GM23338 (cell line): ENCODE measurements at regions not wholly inside any gene's neighbourhood (a gene's known extent, or its start where the extent isn't known, plus 50 kb on each side); places are given as distances from the start of the nearest gene placed in this dataset.

ENCODE experiments used
- ATAC-seq: fragments of 200-7000 bp; cut with Tn5 transposase; 3 replicates; pipeline ENCODE4 v1.9.1; 2020
- DNase-seq: peaks from one replicate; pipeline ENCODE4 v3.0.0-alpha.2; 2015; ENCODE audit warnings: low spot score
- H2AFZ ChIP-seq: fragments of 200-600 bp; sonication (generic); 2 replicates; pipeline ENCODE4 v1.8.0; 2016; ENCODE audit warnings: antibody characterized with exemption, mild to moderate bottlenecking, moderate library complexity
- H3F3A ChIP-seq: fragments of 200-600 bp; sonication (generic); replicated peaks from 2 replicates; pipeline ENCODE4 v1.8.0; 2017; ENCODE audit warnings: antibody characterized with exemption, mixed run types, low read depth
- H3K27ac ChIP-seq: fragments of 200-600 bp; sonication (generic); 2 replicates; pipeline ENCODE4 v1.6.1; 2016; ENCODE audit warnings: low read depth
- H3K27me3 ChIP-seq: fragments of 200-600 bp; sonication (generic); 2 replicates; pipeline ENCODE4 v1.8.0; 2016; ENCODE audit warnings: mild to moderate bottlenecking, mixed run types, moderate library complexity; ENCODE audit not compliant: insufficient read depth
- H3K36me3 ChIP-seq: fragments of 200-600 bp; sonication (generic); 2 replicates; pipeline ENCODE4 v1.8.0; 2016; ENCODE audit warnings: mild to moderate bottlenecking; ENCODE audit not compliant: insufficient read depth
- H3K4me1 ChIP-seq: fragments of 200-600 bp; sonication (generic); 2 replicates; pipeline ENCODE4 v1.8.0; 2016; ENCODE audit warnings: mild to moderate bottlenecking, moderate library complexity; ENCODE audit not compliant: insufficient read depth
- H3K4me2 ChIP-seq: fragments of 200-600 bp; sonication (generic); 2 replicates; pipeline ENCODE4 v1.7.1; 2017; ENCODE audit warnings: mixed run types
- H3K4me3 ChIP-seq: fragments of 200-600 bp; sonication (generic); 2 replicates; pipeline ENCODE4 v1.6.1; 2016; ENCODE audit warnings: mixed run types
- H3K79me2 ChIP-seq: fragments of 200-600 bp; sonication (generic); replicated peaks from 2 replicates; pipeline ENCODE4 v1.8.0; 2017; ENCODE audit warnings: mild to moderate bottlenecking; ENCODE audit not compliant: insufficient read depth
- H3K9me2 ChIP-seq: fragments of 200-600 bp; sonication (generic); 2 replicates; pipeline ENCODE4 v1.8.0; 2017; ENCODE audit not compliant: insufficient read depth
- H4K20me1 ChIP-seq: fragments of 200-600 bp; sonication (generic); replicated peaks from 2 replicates; pipeline ENCODE4 v1.8.0; 2017; ENCODE audit warnings: mild to moderate bottlenecking; ENCODE audit not compliant: insufficient read depth
- H3K27ac Mint-ChIP-seq: 2 replicates; pipeline ENCODE4 v1.8.0; 2020; ENCODE audit warnings: inconsistent platforms, mild to moderate bottlenecking, moderate library complexity, mixed read lengths
- H3K27me3 Mint-ChIP-seq: 3 replicates; pipeline ENCODE4 v1.8.0; 2022; ENCODE audit warnings: low read depth, mild to moderate bottlenecking, moderate library complexity, mixed read lengths, inconsistent platforms; ENCODE audit not compliant: insufficient read depth, poor library complexity
- H3K36me3 Mint-ChIP-seq: 3 replicates; pipeline ENCODE4 v1.8.0; 2021; ENCODE audit warnings: low read depth, mild to moderate bottlenecking, inconsistent platforms, moderate library complexity, mixed read lengths
- H3K4me1 Mint-ChIP-seq: 3 replicates; pipeline ENCODE4 v1.8.0; 2020; ENCODE audit warnings: mild to moderate bottlenecking, inconsistent platforms, mixed read lengths
- H3K4me3 Mint-ChIP-seq: 3 replicates; pipeline ENCODE4 v1.8.0; 2021; ENCODE audit warnings: moderate library complexity, mild to moderate bottlenecking, inconsistent platforms, mixed read lengths
- H3K9me3 Mint-ChIP-seq: 3 replicates; pipeline ENCODE4 v1.8.0; 2020; ENCODE audit warnings: moderate library complexity, mild to moderate bottlenecking, inconsistent platforms, mixed read lengths
- CREB1 ChIP-seq: fragments of 250-450 bp; sonication (Bioruptor Pico); IDR thresholded peaks from 2 replicates; pipeline ENCODE4 v1.5.0; 2020; ENCODE audit warnings: low read depth, mild to moderate bottlenecking, moderate library complexity
- EZH2 ChIP-seq: fragments of 200-600 bp; sonication (generic); IDR thresholded peaks from one replicate; pipeline ENCODE4 v1.8.0; 2017; ENCODE audit warnings: antibody characterized with exemption, mild to moderate bottlenecking, low read depth; ENCODE audit not compliant: unreplicated experiment
- EZH2phosphoT487 ChIP-seq: fragments of 200-600 bp; sonication (generic); IDR thresholded peaks from one replicate; pipeline ENCODE4 v1.8.1; 2018; ENCODE audit warnings: antibody characterized with exemption; ENCODE audit not compliant: unreplicated experiment
- JUNB ChIP-seq: IDR thresholded peaks from one replicate; pipeline ENCODE4 v1.6.1; 2016; ENCODE audit warnings: antibody characterized with exemption; ENCODE audit not compliant: unreplicated experiment
- NANOG ChIP-seq: IDR thresholded peaks from 2 replicates; pipeline ENCODE4 v1.6.1; 2016; ENCODE audit warnings: antibody characterized with exemption, borderline replicate concordance
- POLR2AphosphoS5 ChIP-seq: IDR thresholded peaks from 2 replicates; pipeline ENCODE4 v1.6.1; 2016; ENCODE audit warnings: antibody characterized with exemption, low read depth
- STAT1 ChIP-seq: IDR thresholded peaks from one replicate; pipeline ENCODE4 v1.6.1; 2016; ENCODE audit warnings: antibody characterized with exemption; ENCODE audit not compliant: unreplicated experiment
- ZNF114 ChIP-seq: fragments of 250-450 bp; sonication (Bioruptor Pico); IDR thresholded peaks from 2 replicates; pipeline ENCODE4 v1.5.0; 2020; ENCODE audit warnings: mild to moderate bottlenecking, moderate library complexity
- ZNF331 ChIP-seq: fragments of 250-450 bp; sonication (Bioruptor Pico); IDR thresholded peaks from 2 replicates; pipeline ENCODE4 v1.5.0; 2020; ENCODE audit warnings: low read depth, mild to moderate bottlenecking, moderate library complexity
- TF ChIP-seq, protein P1 (sequence below): IDR thresholded peaks from 2 replicates; pipeline ENCODE4 v1.6.1; 2016; ENCODE audit warnings: antibody characterized with exemption
- TF ChIP-seq, protein P2 (sequence below), 2 experiments: fragments of 200-600 bp in 1 of 2; sonication (generic) in 1 of 2; conservative IDR thresholded peaks; 2 replicates each; pipeline versions ENCODE4 v1.5.1 to v1.6.1; 2016 to 2017; ENCODE audit warnings: antibody characterized with exemption in 2 of 2, low read depth in 2 of 2, mild to moderate bottlenecking in 2 of 2, moderate library complexity in 1 of 2
- TF ChIP-seq, protein P3 (sequence below): fragments of 250-450 bp; sonication (Bioruptor Pico); IDR thresholded peaks from 2 replicates; pipeline ENCODE4 v1.5.0; 2020; ENCODE audit warnings: mild to moderate bottlenecking, moderate library complexity

DNA sequence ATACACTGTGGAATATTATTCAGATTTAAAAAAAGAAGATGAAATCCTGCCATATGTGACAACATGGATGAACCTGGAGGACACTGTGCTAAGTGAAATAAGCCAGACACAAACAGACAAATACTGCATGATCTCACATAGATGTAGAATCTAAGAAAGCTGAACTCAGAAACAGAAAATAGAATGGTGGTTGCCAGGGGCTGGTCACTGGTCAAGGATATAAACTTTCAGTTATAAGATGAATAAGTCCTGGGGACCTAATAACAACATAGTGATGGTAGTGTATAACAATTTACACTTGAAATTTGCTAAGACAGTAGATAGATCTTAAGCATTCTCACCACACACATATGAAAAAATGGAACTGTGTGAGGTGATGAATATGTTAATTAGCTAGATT is 161.3 kb upstream of the TMCC3 start:
- Histone ChIP-seq H3K79me2 (no peaks in the 10 kb centered on the region), H3K27me3 (no peaks in the 10 kb centered on the region; the same call in 1 of the 2 replicates), H4K20me1 (no peaks in the 10 kb centered on the region), H3K4me2 (no peak overlapping the region), H3K4me1 (peaks cover 5% of the 10 kb centered on the region), H3K27ac (no peak overlapping the region), H3F3A (no peaks in the 10 kb centered on the region), H3K36me3 (peaks cover 7% of the 10 kb centered on the region; the same call in 1 of the 2 replicates), H3K9me2 (no peaks in the 10 kb centered on the region), H2AFZ (no peak overlapping the region), H3K4me3 (no peak overlapping the region)
- H3K4me1 Mint-ChIP-seq: peaks cover 8% of the 10 kb centered on the region
- ATAC-seq (no peak), DNase-seq (no peak)
- peaks cover 4% of the 10 kb centered on the region for H3K27me3 Mint-ChIP-seq
- no peak overlapping the region for H3K27ac Mint-ChIP-seq
- peaks cover 22% of the 10 kb centered on the region; the same call in 2 of the 3 replicates for H3K36me3 Mint-ChIP-seq
- H3K9me3 Mint-ChIP-seq: peaks cover 40% of the 10 kb centered on the region
- TF ChIP-seq JUNB (no peak), EZH2phosphoT487 (no peak), STAT1 (no peak), ZNF114 (CRISPR knock-in tag) (no peak), NANOG (no peak), CREB1 (CRISPR knock-in tag) (no peak), EZH2 (no peak), POLR2AphosphoS5 (no peak), ZNF331 (CRISPR knock-in tag) (no peak)
- TF ChIP-seq, protein P1, sequence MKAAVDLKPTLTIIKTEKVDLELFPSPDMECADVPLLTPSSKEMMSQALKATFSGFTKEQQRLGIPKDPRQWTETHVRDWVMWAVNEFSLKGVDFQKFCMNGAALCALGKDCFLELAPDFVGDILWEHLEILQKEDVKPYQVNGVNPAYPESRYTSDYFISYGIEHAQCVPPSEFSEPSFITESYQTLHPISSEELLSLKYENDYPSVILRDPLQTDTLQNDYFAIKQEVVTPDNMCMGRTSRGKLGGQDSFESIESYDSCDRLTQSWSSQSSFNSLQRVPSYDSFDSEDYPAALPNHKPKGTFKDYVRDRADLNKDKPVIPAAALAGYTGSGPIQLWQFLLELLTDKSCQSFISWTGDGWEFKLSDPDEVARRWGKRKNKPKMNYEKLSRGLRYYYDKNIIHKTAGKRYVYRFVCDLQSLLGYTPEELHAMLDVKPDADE: no peak
- TF ChIP-seq, protein P2, sequence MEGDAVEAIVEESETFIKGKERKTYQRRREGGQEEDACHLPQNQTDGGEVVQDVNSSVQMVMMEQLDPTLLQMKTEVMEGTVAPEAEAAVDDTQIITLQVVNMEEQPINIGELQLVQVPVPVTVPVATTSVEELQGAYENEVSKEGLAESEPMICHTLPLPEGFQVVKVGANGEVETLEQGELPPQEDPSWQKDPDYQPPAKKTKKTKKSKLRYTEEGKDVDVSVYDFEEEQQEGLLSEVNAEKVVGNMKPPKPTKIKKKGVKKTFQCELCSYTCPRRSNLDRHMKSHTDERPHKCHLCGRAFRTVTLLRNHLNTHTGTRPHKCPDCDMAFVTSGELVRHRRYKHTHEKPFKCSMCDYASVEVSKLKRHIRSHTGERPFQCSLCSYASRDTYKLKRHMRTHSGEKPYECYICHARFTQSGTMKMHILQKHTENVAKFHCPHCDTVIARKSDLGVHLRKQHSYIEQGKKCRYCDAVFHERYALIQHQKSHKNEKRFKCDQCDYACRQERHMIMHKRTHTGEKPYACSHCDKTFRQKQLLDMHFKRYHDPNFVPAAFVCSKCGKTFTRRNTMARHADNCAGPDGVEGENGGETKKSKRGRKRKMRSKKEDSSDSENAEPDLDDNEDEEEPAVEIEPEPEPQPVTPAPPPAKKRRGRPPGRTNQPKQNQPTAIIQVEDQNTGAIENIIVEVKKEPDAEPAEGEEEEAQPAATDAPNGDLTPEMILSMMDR (conservative IDR thresholded peaks at IDR 0.05; ENCODE audit: low read depth in 2 of 2): no peak
- TF ChIP-seq, protein P3, sequence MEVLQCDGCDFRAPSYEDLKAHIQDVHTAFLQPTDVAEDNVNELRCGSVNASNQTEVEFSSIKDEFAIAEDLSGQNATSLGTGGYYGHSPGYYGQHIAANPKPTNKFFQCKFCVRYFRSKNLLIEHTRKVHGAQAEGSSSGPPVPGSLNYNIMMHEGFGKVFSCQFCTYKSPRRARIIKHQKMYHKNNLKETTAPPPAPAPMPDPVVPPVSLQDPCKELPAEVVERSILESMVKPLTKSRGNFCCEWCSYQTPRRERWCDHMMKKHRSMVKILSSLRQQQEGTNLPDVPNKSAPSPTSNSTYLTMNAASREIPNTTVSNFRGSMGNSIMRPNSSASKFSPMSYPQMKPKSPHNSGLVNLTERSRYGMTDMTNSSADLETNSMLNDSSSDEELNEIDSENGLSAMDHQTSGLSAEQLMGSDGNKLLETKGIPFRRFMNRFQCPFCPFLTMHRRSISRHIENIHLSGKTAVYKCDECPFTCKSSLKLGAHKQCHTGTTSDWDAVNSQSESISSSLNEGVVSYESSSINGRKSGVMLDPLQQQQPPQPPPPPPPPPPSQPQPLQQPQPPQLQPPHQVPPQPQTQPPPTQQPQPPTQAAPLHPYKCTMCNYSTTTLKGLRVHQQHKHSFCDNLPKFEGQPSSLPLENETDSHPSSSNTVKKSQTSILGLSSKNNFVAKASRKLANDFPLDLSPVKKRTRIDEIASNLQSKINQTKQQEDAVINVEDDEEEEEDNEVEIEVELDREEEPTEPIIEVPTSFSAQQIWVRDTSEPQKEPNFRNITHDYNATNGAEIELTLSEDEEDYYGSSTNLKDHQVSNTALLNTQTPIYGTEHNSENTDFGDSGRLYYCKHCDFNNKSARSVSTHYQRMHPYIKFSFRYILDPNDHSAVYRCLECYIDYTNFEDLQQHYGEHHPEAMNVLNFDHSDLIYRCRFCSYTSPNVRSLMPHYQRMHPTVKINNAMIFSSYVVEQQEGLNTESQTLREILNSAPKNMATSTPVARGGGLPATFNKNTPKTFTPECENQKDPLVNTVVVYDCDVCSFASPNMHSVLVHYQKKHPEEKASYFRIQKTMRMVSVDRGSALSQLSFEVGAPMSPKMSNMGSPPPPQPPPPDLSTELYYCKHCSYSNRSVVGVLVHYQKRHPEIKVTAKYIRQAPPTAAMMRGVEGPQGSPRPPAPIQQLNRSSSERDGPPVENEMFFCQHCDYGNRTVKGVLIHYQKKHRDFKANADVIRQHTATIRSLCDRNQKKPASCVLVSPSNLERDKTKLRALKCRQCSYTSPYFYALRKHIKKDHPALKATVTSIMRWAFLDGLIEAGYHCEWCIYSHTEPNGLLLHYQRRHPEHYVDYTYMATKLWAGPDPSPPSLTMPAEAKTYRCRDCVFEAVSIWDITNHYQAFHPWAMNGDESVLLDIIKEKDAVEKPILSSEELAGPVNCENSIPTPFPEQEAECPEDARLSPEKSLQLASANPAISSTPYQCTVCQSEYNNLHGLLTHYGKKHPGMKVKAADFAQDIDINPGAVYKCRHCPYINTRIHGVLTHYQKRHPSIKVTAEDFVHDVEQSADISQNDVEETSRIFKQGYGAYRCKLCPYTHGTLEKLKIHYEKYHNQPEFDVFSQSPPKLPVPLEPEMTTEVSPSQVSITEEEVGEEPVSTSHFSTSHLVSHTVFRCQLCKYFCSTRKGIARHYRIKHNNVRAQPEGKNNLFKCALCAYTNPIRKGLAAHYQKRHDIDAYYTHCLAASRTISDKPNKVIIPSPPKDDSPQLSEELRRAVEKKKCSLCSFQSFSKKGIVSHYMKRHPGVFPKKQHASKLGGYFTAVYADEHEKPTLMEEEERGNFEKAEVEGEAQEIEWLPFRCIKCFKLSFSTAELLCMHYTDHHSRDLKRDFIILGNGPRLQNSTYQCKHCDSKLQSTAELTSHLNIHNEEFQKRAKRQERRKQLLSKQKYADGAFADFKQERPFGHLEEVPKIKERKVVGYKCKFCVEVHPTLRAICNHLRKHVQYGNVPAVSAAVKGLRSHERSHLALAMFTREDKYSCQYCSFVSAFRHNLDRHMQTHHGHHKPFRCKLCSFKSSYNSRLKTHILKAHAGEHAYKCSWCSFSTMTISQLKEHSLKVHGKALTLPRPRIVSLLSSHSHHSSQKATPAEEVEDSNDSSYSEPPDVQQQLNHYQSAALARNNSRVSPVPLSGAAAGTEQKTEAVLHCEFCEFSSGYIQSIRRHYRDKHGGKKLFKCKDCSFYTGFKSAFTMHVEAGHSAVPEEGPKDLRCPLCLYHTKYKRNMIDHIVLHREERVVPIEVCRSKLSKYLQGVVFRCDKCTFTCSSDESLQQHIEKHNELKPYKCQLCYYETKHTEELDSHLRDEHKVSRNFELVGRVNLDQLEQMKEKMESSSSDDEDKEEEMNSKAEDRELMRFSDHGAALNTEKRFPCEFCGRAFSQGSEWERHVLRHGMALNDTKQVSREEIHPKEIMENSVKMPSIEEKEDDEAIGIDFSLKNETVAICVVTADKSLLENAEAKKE: no peak
- H3K4me3 Mint-ChIP-seq: no peak overlapping the region
